CD14-positive monocyte (primary cell): ENCODE measurements at regions not wholly inside any gene's neighbourhood (a gene's known extent, or its start where the extent isn't known, plus 50 kb on each side); places are given as distances from the start of the nearest gene placed in this dataset.
A peak's percentile ranks its signal among the peaks of the same experiment; 100 is the strongest.

ENCODE experiments used
- DNase-seq, 3 donors: peaks; one replicate each; pipeline ENCODE4 v3.0.0-alpha.2; 2011 to 2022
- H2AFZ ChIP-seq: 2 replicates; pipeline ENCODE4 v1.6.0; 2012; ENCODE audit warnings: mild to moderate bottlenecking, low read depth, low read length, inconsistent platforms; ENCODE audit not compliant: insufficient read depth, poor library complexity, severe bottlenecking
- H3K27ac ChIP-seq, 2 donors: 1 replicate in 1 of 2; 2 replicates in 1 of 2; pipeline ENCODE4 v1.5.1; 2012 to 2013; ENCODE audit warnings: low read length in 2 of 2, control low read depth in 1 of 2, inconsistent platforms in 1 of 2, low read depth in 1 of 2, mild to moderate bottlenecking in 1 of 2
- H3K27me3 ChIP-seq, 2 donors: one replicate each; pipeline versions ENCODE4 v1.6.0 to v1.6.1; 2011 to 2013; ENCODE audit warnings: low read length in 2 of 2; ENCODE audit not compliant: control insufficient read depth in 2 of 2, insufficient read depth in 2 of 2
- H3K36me3 ChIP-seq, 2 donors: replicated peaks in 1 of 2; 1 replicate in 1 of 2; 2 replicates in 1 of 2; pipeline versions ENCODE4 v1.5.1 to v1.6.1; 2012 to 2013; ENCODE audit warnings: low read length in 2 of 2, control low read depth in 1 of 2, inconsistent platforms in 1 of 2, mild to moderate bottlenecking in 1 of 2; ENCODE audit not compliant: insufficient read depth in 2 of 2, control insufficient read depth in 1 of 2
- H3K4me1 ChIP-seq, 2 donors: 1 replicate in 1 of 2; 2 replicates in 1 of 2; pipeline versions ENCODE4 v1.5.1 to v1.6.1; 2012 to 2013; ENCODE audit warnings: low read length in 2 of 2, control low read depth in 1 of 2, inconsistent platforms in 1 of 2, mild to moderate bottlenecking in 1 of 2, moderate library complexity in 1 of 2; ENCODE audit not compliant: insufficient read depth in 2 of 2, control insufficient read depth in 1 of 2
- H3K4me2 ChIP-seq: replicated peaks from 2 replicates; pipeline ENCODE3; 2012; ENCODE audit warnings: low read length, moderate library complexity, mild to moderate bottlenecking; ENCODE audit not compliant: poor library complexity, severe bottlenecking; ENCODE audit errors: extremely low read depth
- H3K4me3 ChIP-seq, 3 experiments: fragments of 200-600 bp in 1 of 3; sonication (generic) in 1 of 3; replicated peaks in 1 of 3; 1 replicate in 2 of 3; 2 replicates in 1 of 3; pipeline ENCODE4 v1.5.1; 2011 to 2013; ENCODE audit warnings: low read length in 3 of 3, mild to moderate bottlenecking in 3 of 3, control low read depth in 2 of 3, low read depth in 2 of 3, inconsistent platforms in 1 of 3, moderate library complexity in 1 of 3
- H3K79me2 ChIP-seq: 2 replicates; pipeline ENCODE4 v1.6.0; 2012; ENCODE audit warnings: mild to moderate bottlenecking, control low read depth, inconsistent platforms, low read length, moderate library complexity; ENCODE audit not compliant: insufficient read depth
- H3K9ac ChIP-seq: 2 replicates; pipeline ENCODE4 v1.6.0; 2017; ENCODE audit warnings: low read length, mild to moderate bottlenecking; ENCODE audit not compliant: insufficient read depth, poor library complexity, severe bottlenecking
- H3K9me3 ChIP-seq, 2 donors: replicated peaks in 1 of 2; 1 replicate in 1 of 2; 2 replicates in 1 of 2; pipeline versions ENCODE4 v1.5.1 to v1.6.1; 2012 to 2013; ENCODE audit warnings: low read length in 2 of 2, control low read depth in 1 of 2; ENCODE audit not compliant: control insufficient read depth in 1 of 2, insufficient read depth in 1 of 2
- H4K20me1 ChIP-seq: 2 replicates; pipeline ENCODE4 v1.6.0; 2012; ENCODE audit warnings: mild to moderate bottlenecking, low read length, control low read depth, moderate library complexity; ENCODE audit not compliant: insufficient read depth
- H3K27ac Mint-ChIP-seq, 7 donors: one replicate each; pipeline ENCODE4 v1.8.0; 2020; ENCODE audit warnings: mild to moderate bottlenecking in 7 of 7, mixed read lengths in 7 of 7, moderate library complexity in 6 of 7, inconsistent platforms in 2 of 7
- H3K27me3 Mint-ChIP-seq, 3 donors: one replicate each; pipeline ENCODE4 v1.8.0; 2021 to 2022; ENCODE audit warnings: low read depth in 3 of 3, mild to moderate bottlenecking in 3 of 3, mixed read lengths in 3 of 3, moderate library complexity in 3 of 3, inconsistent platforms in 1 of 3
- H3K36me3 Mint-ChIP-seq, 2 donors: one replicate each; pipeline ENCODE4 v1.8.0; 2020; ENCODE audit warnings: mixed read lengths in 2 of 2, inconsistent platforms in 1 of 2, mild to moderate bottlenecking in 1 of 2
- H3K4me1 Mint-ChIP-seq: one replicate; pipeline ENCODE4 v1.8.0; 2020; ENCODE audit warnings: mild to moderate bottlenecking, mixed read lengths
- H3K4me3 Mint-ChIP-seq, 2 donors: one replicate each; pipeline ENCODE4 v1.8.0; 2020; ENCODE audit warnings: mild to moderate bottlenecking in 2 of 2, mixed read lengths in 2 of 2, moderate library complexity in 1 of 2
- H3K9me3 Mint-ChIP-seq, 7 donors: one replicate each; pipeline ENCODE4 v1.8.0; 2020 to 2022; ENCODE audit warnings: mixed read lengths in 7 of 7, mild to moderate bottlenecking in 6 of 7, moderate library complexity in 6 of 7, inconsistent platforms in 2 of 7
- CTCF ChIP-seq: fragments of 200-600 bp; IDR thresholded peaks from one replicate; pipeline ENCODE4 v1.8.0; 2022; ENCODE audit warnings: antibody characterized with exemption, mild to moderate bottlenecking
- WGBS: methylation state at CpG from one replicate; pipeline ENCODE4 v1.1.5; 2013; ENCODE audit warnings: missing lambda C conversion rate; ENCODE audit not compliant: insufficient coverage; 5-methylcytosine and 5-hydroxymethylcytosine counted together
- intact Hi-C, 2 donors: fragments of 100-400 bp; cut with micrococcal nuclease; formaldehyde crosslinking; loops; one replicate each; pipeline versions ENCODE4 v1.15.0 to v1.15.1; 2023

GRCh38 chr2:173750831-173751230, 214.3 kb downstream of the SP3 start:
- no peaks in the 10 kb centered on the region for H3K79me2 ChIP-seq
- no peak overlapping the region for H3K4me2 ChIP-seq
- peak overlapping the region in 1 of 2 donors; percentile 0 for H3K4me3 Mint-ChIP-seq
- no peak overlapping the region for H3K27ac Mint-ChIP-seq
- no peak overlapping the region for H2AFZ ChIP-seq
- no peak overlapping the region for H3K9ac ChIP-seq
- no peak overlapping the region for H3K4me3 ChIP-seq
- peaks cover 6 to 21% (median 12%) of the 10 kb centered on the region in 3 donors for H3K27me3 Mint-ChIP-seq
- intact Hi-C loops: no loop called here
- H3K4me1 ChIP-seq: no peaks in the 10 kb centered on the region
- no peaks in the 10 kb centered on the region for H3K36me3 Mint-ChIP-seq
- no peaks in the 10 kb centered on the region for H3K4me1 Mint-ChIP-seq
- H3K27me3 ChIP-seq: peaks cover 3 to 5% of the 10 kb centered on the region in 2 donors
- H3K36me3 ChIP-seq: no peaks in the 10 kb centered on the region
- TF ChIP-seq CTCF: no peak
- H4K20me1 ChIP-seq: no peaks in the 10 kb centered on the region
- H3K27ac ChIP-seq: no peak overlapping the region
- no peak for DNase-seq
- WGBS: 94% methylated on average over 2 of the region's 4 CpGs
- H3K9me3 ChIP-seq: no peaks in the 10 kb centered on the region
- H3K9me3 Mint-ChIP-seq: no peaks in the 10 kb centered on the region

GRCh38 chr2:173751245-173751975, 213.8 kb downstream of the SP3 start:
- Mint-ChIP-seq H3K27me3 (peaks cover 6 to 24% (median 12%) of the 10 kb centered on the region in 3 donors), H3K9me3 (no peaks in the 10 kb centered on the region), H3K4me3 (no peak overlapping the region), H3K4me1 (no peaks in the 10 kb centered on the region), H3K36me3 (no peaks in the 10 kb centered on the region), H3K27ac (no peak overlapping the region)
- Histone ChIP-seq H3K4me2 (no peak overlapping the region), H3K4me3 (no peak overlapping the region), H2AFZ (no peak overlapping the region), H3K9me3 (no peaks in the 10 kb centered on the region), H3K4me1 (no peaks in the 10 kb centered on the region), H4K20me1 (no peaks in the 10 kb centered on the region), H3K27me3 (peaks cover 3 to 5% of the 10 kb centered on the region in 2 donors), H3K9ac (no peak overlapping the region), H3K27ac (no peak overlapping the region), H3K79me2 (no peaks in the 10 kb centered on the region), H3K36me3 (no peaks in the 10 kb centered on the region)
- TF ChIP-seq CTCF: no peak
- intact Hi-C loops: no loop called here
- DNase-seq: no peak
- WGBS: 97% methylated on average over 3 of the region's 9 CpGs
